ENCODE measurements at regions not wholly inside any gene's neighbourhood (a gene's known extent, or its start where the extent isn't known, plus 50 kb on each side); places are given as distances from the start of the nearest gene placed in this dataset.

- POLR2A ChIA-PET, result no interaction called here
- CTCF ChIA-PET, result no interaction called here
Measured at GRCh38 chr3:28637742-28638141, 289.1 kb upstream of the AZI2 start.

GRCh38 chr3:28645149-28645548, 296.5 kb upstream of the AZI2 start:
- ChIA-PET CTCF (no interaction called here), POLR2A (no interaction called here)

GRCh38 chr3:28646435-28646834, 297.8 kb upstream of the AZI2 start:
- ChIA-PET POLR2A (no interaction called here), CTCF (no interaction called here)

- CTCF ChIA-PET, result no interaction called here
- POLR2A ChIA-PET, result no interaction called here
Measured at GRCh38 chr3:28649266-28649665, 300.6 kb upstream of the AZI2 start.

GRCh38 chr3:28651159-28651558, 302.5 kb upstream of the AZI2 start:
- CTCF ChIA-PET, result no interaction called here

GRCh38 chr3:28664123-28664522, 315.5 kb upstream of the AZI2 start:
- CTCF ChIA-PET, result no interaction called here
- POLR2A ChIA-PET, result no interaction called here

More at GRCh38 chr3:28651159-28651558, 302.5 kb upstream of the AZI2 start:
- POLR2A ChIA-PET, result no interaction called here

- ChIA-PET CTCF (interaction anchor here (0.7 to 0.9 kb wide), 3 partner anchors 9 to 26 kb away, joined by 3 read pairs; no protein-coding TSS in a partner anchor), POLR2A (no interaction called here)
Measured at GRCh38 chr3:28667646-28668621, 319.3 kb upstream of the AZI2 start.

- ChIA-PET CTCF (no interaction called here), POLR2A (no interaction called here)
Measured at GRCh38 chr3:28669870-28670269, 321.2 kb upstream of the AZI2 start.

- POLR2A ChIA-PET, result no interaction called here
- CTCF ChIA-PET, result no interaction called here
Measured at GRCh38 chr3:28672406-28672805, 323.8 kb upstream of the AZI2 start.

- ChIA-PET POLR2A (no interaction called here), CTCF (no interaction called here)
Measured at GRCh38 chr3:28673446-28673845, 324.8 kb upstream of the AZI2 start.

- ChIA-PET CTCF (no interaction called here), POLR2A (no interaction called here)
Measured at GRCh38 chr3:28674212-28674611, 325.6 kb upstream of the AZI2 start.

- CTCF ChIA-PET, result interaction anchor here (1.6 kb wide), 1 partner anchor 10 kb away, joined by 3 read pairs; no protein-coding TSS in a partner anchor
- POLR2A ChIA-PET, result no interaction called here
Measured at GRCh38 chr3:28677581-28677980, 329.0 kb upstream of the AZI2 start.

- CTCF ChIA-PET, result no interaction called here
- POLR2A ChIA-PET, result no interaction called here
Measured at GRCh38 chr3:28678086-28678485, 329.5 kb upstream of the AZI2 start.

GRCh38 chr3:28680050-28680449, 331.4 kb upstream of the AZI2 start:
- ChIA-PET CTCF (no interaction called here), POLR2A (no interaction called here)

GRCh38 chr3:28682121-28682520, 333.5 kb upstream of the AZI2 start:
- CTCF ChIA-PET, result no interaction called here
- POLR2A ChIA-PET, result no interaction called here

GRCh38 chr3:28690176-28690575, 341.6 kb upstream of the AZI2 start:
- CTCF ChIA-PET, result no interaction called here
- POLR2A ChIA-PET, result no interaction called here

- ChIA-PET CTCF (no interaction called here), POLR2A (no interaction called here)
Measured at GRCh38 chr3:28698706-28699105, 350.1 kb upstream of the AZI2 start.

- ChIA-PET POLR2A (no interaction called here), CTCF (no interaction called here)
Measured at GRCh38 chr3:28699283-28699682, 350.7 kb upstream of the AZI2 start.

- ChIA-PET POLR2A (no interaction called here), CTCF (no interaction called here)
Measured at GRCh38 chr3:28700728-28701127, 352.1 kb upstream of the AZI2 start.

- ChIA-PET POLR2A (no interaction called here), CTCF (no interaction called here)
Measured at GRCh38 chr3:28703843-28704242, 355.2 kb upstream of the AZI2 start.

- ChIA-PET POLR2A (no interaction called here), CTCF (no interaction called here)
Measured at GRCh38 chr3:28711293-28711692, 362.7 kb upstream of the AZI2 start.

GRCh38 chr3:28716939-28717338, 368.3 kb upstream of the AZI2 start:
- CTCF ChIA-PET, result no interaction called here
- POLR2A ChIA-PET, result no interaction called here
